ENCODE measurements at regions not wholly inside any gene's neighbourhood (a gene's known extent, or its start where the extent isn't known, plus 50 kb on each side); places are given as distances from the start of the nearest gene placed in this dataset.

- in situ Hi-C loops (cut with HindIII; ENCODE audit: low sequenced_read_pairs): no loop called here
Measured at GRCh38 chr22:48091656-48092223, 1329.3 kb downstream of the TBC1D22A start.

GRCh38 chr22:48091060-48091650 is 1328.7 kb downstream of the TBC1D22A start:
- in situ Hi-C loops (cut with HindIII; ENCODE audit: low sequenced_read_pairs): no loop called here

GRCh38 chr22:48090332-48090672 is 1327.9 kb downstream of the TBC1D22A start:
- in situ Hi-C loops (cut with HindIII; ENCODE audit: low sequenced_read_pairs): no loop called here

- in situ Hi-C loops (cut with HindIII; ENCODE audit: low sequenced_read_pairs): no loop called here
Measured at GRCh38 chr22:48089601-48090331, 1327.3 kb downstream of the TBC1D22A start.

- in situ Hi-C loops (cut with HindIII; ENCODE audit: low sequenced_read_pairs): no loop called here
Measured at GRCh38 chr22:48088926-48089536, 1326.6 kb downstream of the TBC1D22A start.

GRCh38 chr22:48088251-48088650 is 1325.8 kb downstream of the TBC1D22A start:
- in situ Hi-C loops (cut with HindIII; ENCODE audit: low sequenced_read_pairs): no loop called here

GRCh38 chr22:48085901-48086645 is 1323.6 kb downstream of the TBC1D22A start:
- in situ Hi-C loops (cut with HindIII; ENCODE audit: low sequenced_read_pairs): no loop called here

GRCh38 chr22:48084729-48085050 is 1322.2 kb downstream of the TBC1D22A start:
- in situ Hi-C loops (cut with HindIII; ENCODE audit: low sequenced_read_pairs): no loop called here

- in situ Hi-C loops (cut with HindIII; ENCODE audit: low sequenced_read_pairs): no loop called here
Measured at GRCh38 chr22:48084041-48084728, 1321.7 kb downstream of the TBC1D22A start.

- in situ Hi-C loops (cut with HindIII; ENCODE audit: low sequenced_read_pairs): no loop called here
Measured at GRCh38 chr22:48083502-48083901, 1321.1 kb downstream of the TBC1D22A start.

- in situ Hi-C loops (cut with HindIII; ENCODE audit: low sequenced_read_pairs): no loop called here
Measured at GRCh38 chr22:48082284-48082683, 1319.8 kb downstream of the TBC1D22A start.

GRCh38 chr22:48081281-48081680 is 1318.8 kb downstream of the TBC1D22A start:
- in situ Hi-C loops (cut with HindIII; ENCODE audit: low sequenced_read_pairs): no loop called here

GRCh38 chr22:48080316-48081165 is 1318.1 kb downstream of the TBC1D22A start:
- in situ Hi-C loops (cut with HindIII; ENCODE audit: low sequenced_read_pairs): no loop called here

GRCh38 chr22:48079505-48080290 is 1317.2 kb downstream of the TBC1D22A start:
- in situ Hi-C loops (cut with HindIII; ENCODE audit: low sequenced_read_pairs): no loop called here

- in situ Hi-C loops (cut with HindIII; ENCODE audit: low sequenced_read_pairs): no loop called here
Measured at GRCh38 chr22:48078825-48079224, 1316.4 kb downstream of the TBC1D22A start.

- in situ Hi-C loops (cut with HindIII; ENCODE audit: low sequenced_read_pairs): no loop called here
Measured at GRCh38 chr22:48077699-48078098, 1315.2 kb downstream of the TBC1D22A start.

- in situ Hi-C loops (cut with HindIII; ENCODE audit: low sequenced_read_pairs): no loop called here
Measured at GRCh38 chr22:48076008-48076407, 1313.6 kb downstream of the TBC1D22A start.

- in situ Hi-C loops (cut with HindIII; ENCODE audit: low sequenced_read_pairs): no loop called here
Measured at GRCh38 chr22:48075604-48076003, 1313.2 kb downstream of the TBC1D22A start.

GRCh38 chr22:48072777-48073176 is 1310.3 kb downstream of the TBC1D22A start:
- in situ Hi-C loops (cut with HindIII; ENCODE audit: low sequenced_read_pairs): no loop called here

Measured in DLD1 (cell line).